Stimulated activated naive CD4-positive, alpha-beta T cell (primary cell): ENCODE measurements at regions not wholly inside any gene's neighbourhood (a gene's known extent, or its start where the extent isn't known, plus 50 kb on each side); places are given as distances from the start of the nearest gene placed in this dataset.

ENCODE experiments used
- DNase-seq, 6 experiments: peaks; one replicate each; lab custom pipeline; 2025; lab: John Stamatoyannopoulos, UW

DNA sequence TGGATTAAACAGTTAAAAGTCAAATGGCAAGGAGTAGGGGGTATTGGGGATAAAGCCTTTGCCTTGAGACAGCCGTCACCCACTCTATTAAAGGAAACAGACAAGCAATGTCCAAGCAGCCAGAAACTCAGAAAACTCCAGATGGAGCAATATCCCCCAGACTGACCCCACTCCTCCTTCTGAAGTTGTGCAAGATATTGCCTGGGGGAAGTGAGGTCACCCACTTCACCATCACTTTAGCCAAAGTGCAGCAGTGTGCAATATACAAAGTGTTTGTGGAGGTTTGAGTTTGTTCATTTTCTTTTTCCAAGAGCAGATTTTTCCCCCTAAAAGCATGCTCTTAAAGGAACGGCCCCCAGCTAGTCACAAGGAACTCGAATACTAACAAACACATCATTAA is 125.1 kb downstream of the ETS2 start:
- no peak for DNase-seq

DNA sequence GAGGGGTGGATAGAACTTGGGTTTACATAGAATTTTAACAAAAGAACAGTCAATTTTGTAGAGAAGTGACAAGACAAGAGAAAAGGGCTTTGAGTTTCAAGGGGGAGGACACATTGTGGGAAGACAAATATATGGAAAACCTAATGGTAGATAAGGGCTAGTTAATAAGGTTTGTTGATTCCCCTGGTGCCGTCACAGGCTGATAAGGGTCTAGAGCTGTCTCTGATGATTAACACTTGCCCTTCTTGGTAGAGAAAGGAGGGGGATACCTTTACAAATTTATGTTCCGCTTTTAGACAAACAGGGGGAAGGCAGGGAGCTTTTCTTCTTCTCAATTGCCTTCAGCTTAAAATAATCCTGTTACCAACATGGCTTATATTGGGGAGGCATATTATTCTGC is 124.3 kb downstream of the ETS2 start:
- no peak for DNase-seq

DNA sequence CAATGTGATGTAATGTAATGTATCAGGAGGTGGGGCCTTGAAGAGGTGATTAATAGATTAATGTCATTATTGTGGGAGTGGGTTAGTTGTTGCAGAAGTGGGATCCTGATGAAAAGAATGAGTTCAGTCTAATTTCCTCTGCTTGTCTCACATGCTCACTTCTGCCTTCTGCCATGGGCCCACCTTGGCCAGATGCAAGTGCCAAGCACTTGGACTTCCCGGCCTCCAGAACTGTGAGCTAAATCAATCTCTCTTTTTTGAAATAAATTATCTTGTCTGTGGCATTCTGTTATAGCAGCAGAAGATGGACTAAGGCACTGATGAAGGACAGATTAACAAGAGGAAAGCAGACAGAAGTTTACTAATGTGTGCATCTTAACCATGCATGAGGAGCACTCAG is 123.9 kb downstream of the ETS2 start:
- DNase-seq = no peak

DNA sequence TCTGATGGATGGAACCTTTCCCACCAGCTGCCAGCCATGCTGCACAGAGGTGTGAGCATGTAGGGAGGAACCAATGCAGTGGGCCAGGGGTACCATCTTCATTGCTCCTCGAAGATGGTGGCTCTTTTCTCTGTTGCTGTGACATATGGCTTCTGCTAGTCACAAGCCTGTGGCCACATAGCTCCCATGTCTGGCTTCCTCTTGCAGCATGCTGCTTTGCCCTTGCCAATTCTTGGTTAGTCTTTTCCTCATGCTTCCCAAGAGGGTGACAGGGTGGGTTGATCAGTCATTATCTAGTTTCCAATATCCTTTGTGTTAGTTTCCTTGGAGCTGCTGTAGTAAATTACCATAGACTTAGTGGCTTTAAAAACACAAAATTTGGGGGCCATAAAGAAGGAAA is 123.4 kb downstream of the ETS2 start:
- DNase-seq = no peak

DNA sequence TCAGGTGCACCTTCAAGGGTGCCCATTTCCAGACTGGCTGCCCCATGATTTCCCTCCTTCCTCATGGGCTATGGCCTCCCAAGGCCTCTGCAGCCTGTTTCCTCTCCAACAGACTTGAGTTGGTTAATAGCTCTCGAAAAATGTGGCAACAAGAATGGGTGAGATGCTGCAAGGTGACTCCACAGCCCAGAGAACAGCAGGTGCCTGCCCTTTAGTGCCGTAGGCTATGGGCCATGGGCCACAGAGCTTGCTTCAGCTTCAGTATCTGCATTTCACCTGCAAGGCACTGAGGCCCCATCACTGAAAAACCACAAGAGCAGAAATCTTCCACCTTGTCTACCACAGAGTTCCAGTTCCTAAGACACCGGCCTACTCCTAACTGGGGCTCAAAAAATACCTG is 122.0 kb downstream of the ETS2 start:
- DNase-seq = no peak

DNA sequence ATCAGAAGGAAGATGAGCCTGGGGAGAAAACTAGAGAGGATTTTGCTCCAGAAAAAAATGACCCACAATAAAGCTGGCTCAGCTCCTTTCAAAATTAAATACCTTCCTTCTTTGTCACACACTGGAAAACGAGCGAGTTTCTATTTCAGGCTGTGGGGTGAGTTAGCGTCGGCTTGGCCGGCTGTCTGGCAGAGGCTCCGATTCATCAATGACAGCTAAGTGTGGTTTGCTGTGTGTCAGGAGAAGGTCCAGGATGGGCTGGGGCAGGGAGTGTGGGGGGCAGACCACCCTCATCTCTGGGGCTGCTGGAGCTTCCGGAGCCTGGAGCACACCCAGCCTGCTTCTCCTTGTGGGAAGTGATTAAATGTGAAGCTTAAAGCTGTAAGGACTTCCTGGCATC is 120.2 kb downstream of the ETS2 start:
- DNase-seq = no peak

DNA sequence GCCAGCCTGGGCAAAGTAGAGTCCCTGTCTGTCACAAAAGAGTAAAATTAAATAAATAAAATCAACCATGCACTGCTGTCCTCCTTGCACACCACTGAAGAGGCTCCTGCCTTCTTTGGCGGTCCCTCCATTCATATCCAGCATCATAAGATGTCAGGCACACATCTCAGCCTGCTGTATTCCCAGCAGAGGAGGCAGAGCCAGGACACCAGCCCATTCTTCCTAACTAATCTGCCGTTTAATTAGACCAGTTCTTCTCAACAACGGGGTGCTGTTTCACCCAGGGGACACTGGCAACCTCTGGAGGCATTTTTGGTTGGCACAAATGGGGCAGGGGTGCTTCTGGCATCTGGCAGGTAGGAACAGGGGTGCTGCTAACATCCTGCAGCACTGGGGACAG is 119.7 kb downstream of the ETS2 start:
- no peak for DNase-seq

DNA sequence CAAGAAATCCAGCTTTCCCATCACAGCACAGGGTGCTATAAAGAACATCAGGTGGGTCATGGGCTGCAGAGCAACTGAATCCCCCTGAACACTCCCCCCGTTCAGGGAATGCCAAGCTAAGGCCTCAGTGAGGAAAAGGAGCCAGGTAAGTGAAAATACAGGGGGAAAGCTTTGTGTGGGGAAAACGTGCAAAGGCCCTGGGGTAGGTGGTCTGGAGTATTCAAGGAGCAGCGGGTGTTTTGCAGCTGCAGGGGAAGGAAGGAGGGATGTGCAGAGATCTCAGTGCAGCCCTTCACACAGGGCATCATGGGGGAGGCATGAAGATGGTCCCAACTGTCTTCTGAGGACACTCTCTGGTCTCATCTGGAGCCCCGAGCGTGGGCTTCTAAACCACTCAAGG is 119.2 kb downstream of the ETS2 start:
- no peak for DNase-seq

DNA sequence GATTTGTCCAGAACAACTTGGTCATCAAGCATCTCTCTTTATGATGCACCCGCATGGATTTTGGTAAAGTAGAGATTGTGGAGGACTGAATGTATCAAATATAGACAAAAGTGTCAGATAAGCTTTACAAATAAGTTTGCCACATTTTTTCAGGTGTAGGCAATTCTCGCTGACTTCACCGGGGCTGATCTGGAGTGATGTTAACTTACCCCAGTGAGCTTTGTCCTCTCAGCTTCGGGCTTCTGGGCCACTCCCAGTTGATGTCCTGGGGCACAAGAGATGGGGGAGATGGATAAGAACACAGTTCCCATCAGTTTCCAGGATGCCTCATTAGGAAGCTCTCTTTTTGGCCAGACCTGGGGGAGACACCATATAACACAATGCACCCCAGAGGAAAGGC is 117.7 kb downstream of the ETS2 start:
- DNase-seq = no peak

DNA sequence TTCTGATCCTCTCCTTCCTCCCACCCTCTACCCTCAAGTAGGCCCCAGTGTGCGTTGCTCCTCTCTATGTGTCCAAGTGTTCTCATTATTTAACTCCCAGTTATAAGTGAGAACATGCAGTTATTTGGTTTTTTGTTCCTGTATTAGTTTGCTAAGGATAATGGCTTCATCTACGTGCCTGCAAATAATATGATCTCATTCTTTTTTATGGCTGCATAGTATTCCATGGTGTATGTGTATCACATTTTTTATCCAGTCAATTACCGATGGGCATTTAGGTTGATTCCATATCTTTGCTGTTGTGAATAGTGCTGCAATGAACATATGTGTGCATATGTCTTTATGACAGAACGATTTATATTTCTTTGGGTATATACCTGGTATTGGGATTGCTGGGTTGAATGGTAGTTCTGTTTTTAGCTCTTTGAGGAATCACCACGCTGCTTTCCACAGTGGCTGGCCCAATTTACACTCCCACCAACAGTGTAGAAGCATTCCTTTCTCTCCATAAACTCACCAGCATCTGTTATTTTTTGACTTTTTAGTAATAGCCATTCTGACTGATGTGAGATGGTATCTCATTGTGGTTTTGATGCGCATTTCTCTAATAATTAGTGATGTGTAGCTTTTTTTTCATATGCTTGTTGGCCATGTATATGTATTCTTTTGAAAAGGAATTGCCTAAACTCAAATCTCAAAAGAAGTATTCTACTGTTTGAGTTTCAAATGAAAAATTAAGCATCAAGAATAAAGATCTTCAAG is 116.9 kb downstream of the ETS2 start:
- no peak for DNase-seq

DNA sequence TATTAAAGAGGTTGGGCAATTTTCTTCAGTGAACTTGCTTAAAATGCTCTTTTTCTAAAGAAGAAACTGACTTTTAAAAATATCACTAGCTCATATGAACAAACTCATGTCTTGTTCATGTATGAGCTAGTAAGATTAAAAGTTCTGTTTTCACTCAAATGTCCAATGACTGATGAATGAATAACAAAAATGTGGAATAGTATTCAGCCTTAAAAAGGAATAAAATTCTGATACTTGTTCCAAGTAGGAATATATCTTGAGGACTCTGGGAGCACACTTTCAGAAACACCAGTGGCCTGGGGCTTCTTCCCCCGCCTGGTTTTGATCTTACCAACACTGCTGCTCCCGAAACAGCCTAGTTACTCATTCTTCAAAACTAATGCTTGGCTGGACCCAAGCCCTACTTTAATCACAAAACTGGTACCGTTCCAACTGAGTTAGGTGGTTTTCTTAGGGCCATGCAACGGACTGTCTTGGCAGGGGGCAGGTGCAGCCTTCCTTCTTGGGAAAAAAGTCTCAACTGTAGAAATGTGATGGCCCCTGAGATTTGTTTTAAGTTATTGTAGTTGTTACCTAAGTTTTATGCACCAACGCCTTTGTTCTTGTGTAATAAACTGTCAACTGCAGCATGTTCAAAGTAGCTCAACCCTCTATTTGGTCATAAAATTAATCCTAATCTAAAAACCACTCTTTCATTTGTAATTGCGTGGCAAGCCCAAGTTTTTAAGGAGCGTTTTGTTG is 116.0 kb downstream of the ETS2 start:
- DNase-seq = no peak

DNA sequence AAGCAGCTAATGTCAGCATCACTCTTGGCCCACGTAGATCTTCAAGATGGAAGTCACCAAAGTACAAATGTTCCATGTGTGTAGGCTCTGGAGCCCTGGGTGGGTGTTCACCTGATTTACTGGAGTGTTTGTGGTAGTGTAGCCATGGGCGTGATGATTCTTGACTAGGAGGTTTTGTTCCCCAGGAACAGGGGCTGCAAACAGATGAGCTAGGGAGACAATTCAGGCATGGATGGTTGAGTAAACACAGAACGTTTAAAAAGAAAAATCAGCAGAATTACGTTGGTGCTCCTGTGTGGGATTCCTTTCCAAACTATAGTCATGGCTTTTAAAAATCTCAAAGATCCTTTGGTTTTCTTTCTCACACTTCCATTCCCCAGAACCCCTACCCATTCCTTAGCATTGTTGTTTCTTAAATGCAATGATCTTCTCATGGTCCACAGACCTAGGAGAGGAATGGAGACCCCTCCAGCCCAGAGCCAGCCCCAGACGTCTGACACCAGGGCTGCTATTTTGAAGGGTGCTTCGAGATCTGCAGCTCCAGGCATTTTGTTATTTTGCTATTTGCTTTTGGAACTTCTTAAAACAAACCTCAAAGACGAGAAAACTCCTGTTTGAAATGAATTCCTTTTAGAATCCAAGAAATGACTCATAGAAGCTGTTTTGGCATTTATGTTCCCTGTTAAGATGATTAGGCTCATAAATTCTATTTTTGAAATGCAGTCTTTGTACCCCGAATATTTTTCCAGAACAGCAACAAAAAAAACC is 115.1 kb downstream of the ETS2 start:
- DNase-seq = no peak

DNA sequence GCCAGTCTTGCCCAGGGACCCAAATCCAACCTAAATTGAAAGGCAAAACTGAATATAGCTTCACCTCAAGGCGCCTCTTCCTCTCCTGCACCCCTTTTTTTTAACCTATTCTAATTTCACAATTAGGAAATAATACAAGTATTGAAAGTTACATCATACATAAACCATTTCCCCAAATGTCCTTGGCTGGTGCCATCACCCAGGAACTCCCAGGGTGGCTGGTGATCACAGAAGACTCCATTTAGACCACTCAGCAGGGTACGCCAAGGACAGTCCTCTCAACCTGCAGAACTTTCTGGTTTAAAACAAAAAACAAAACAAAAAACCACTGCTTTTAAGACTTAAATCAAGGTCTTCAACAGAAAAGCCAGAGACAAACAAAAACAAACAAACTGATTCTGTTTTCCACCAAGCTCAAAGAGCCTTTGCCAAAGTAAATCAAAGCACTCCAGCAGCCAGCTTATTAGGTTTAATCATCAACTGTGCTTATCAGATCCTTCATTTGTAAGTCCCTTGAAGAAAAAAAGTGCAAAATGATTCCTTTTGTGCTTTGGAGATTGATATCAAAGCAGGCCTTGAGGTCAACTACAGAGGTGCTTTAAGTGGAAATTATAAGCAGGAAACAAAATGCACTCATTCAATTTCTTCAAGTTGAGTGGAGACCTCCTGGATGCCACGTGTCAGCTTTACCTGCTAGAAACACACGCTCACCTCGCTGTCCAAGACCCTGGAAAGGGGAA is 113.0 kb downstream of the ETS2 start:
- no peak for DNase-seq

DNA sequence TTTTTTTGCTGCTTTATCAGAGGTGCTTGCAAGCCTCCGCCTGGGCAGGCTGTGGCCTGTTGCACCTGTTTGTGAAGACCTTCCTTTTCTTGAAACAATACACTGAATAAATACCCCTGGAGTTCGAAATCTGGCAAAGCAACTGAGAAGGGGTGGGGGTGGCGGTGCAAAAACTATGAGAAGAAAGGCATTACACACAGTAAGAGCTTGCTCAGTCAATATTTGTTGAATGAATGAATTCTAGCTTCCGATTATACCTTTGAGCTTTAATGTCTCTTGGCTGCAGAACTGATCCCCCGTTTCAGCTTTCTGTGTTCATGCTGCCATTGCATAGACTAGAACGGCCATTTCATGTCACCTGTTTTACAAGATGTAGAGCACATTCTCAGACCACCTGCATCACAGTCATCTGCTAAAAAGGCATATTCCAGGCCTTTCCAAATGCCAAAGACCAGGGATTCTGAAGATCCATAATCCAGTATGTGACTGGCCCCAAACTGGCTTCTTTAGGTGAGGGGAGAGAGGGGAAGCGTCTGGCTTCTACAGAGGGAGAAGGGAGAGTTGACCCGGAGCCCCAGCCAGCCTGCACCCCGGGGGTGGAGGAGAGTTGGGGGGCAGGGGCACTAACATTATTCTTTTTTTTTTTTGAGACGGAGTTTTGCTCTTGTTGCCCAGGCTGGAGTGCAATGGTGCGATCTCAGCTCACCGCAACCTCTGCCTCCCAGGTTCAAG is 111.5 kb downstream of the ETS2 start:
- no peak for DNase-seq

DNA sequence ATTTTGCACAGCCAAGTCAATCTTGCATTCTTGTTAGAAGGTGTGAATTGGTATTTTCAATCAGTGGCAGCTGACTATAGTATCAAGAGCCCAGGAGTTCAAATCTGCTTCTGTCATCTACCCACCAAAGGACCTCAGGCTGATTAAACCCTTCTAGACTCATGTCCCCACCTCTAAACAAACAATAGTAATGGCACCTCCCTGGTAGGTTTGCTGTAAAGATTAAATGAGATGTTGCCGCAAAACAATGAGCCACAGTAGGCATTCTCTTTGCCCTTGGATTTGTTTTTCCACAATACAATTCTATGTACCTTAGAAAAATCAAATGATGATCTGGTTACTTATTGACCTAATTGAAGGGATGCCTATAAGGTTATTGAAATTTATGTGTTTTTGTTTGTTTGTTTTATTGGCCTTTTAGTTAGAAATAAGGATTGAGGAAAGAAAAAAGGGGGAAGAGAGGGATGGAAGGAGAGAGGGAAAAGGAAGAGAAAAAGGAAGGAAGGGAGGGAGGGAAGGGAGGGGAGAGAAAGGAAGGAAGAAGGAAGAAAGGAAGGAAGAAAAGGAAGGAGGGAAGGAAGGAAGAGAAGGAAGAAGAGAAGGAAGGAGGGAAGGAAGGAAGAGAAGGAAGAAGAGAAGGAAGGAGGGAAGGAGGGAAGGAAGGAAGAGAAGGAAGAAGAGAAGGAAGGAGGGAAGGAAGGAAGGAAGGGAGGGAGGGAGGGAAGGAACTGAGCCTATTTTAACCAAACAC is 110.7 kb downstream of the ETS2 start:
- DNase-seq = no peak

DNA sequence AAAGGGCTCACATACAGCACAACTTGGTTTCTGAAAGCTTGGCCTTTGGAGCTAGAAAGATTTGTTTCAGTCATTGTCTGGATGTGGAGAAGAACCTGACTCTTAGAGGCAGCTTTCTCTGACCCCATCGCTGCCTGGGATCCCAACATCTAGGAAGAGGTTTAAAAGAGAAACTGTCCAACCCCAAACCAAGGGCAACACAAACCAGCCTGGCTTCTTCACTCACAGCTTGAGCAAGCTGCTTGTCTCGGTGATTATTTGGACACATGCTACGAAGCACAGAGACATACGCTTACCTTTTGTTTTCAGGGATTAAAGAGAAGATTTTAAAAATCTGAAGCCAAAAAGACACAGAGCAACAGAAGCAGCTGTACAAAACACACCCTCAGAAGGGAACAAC is 109.8 kb downstream of the ETS2 start:
- DNase-seq = no peak

DNA sequence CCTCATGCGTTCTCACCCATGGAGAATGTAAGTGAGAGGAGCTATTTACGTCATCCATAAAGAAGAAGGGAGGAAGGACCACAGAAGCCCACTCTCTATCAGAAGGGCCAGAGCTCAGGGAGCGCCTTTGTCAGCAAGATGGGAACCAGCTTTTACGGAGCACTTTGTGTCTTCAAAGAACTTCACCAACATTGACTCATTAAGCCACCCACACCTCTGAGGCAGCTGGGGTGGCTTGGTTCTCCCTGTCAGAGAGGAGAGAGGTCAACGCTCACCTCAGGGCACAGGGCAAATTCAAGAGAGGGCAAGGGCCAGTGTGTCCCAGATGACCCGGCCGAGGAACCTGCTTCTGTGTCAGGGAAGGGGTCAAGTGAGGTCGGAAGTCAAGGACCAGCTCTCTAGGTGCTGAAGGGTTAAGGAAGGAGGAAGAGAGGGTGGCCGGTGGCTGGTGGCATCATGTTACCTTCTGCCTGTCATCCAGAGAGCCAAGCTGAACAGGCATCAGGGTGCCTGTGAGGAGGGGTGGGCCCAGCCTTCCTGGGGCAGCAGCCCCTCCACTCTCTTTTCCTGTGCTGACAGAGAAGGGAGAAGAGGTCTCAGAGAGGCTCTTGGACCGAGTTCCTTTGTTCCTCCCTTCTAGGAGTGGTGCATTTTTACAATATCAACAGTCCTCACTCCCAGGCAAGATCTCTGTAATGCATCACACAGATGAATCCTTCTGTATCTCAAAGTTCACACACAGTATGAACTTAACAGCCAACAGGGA is 109.0 kb downstream of the ETS2 start:
- no peak for DNase-seq

DNA sequence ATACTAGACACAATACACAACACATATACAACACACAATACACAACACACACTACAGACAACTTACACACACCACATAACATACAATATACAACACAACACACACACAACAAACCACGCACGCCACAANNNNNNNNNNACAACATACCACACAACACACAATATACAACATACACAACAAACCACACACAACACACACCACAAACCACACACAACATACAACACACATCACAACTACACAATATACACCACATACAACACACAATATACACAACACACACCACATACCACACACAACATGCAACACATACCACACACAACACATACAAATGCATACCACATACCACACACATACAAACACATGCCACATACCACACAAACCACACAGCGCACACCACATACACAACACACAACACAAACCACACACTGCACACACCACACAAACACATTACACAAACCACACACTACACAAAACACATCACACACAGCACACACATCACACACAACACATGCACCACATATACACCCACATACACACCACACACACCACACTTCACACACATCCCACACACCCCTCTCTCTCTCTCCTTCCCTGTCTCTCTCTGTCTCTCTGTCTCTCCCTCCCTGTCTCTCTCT is 108.3 kb downstream of the ETS2 start:
- DNase-seq = no peak

DNA sequence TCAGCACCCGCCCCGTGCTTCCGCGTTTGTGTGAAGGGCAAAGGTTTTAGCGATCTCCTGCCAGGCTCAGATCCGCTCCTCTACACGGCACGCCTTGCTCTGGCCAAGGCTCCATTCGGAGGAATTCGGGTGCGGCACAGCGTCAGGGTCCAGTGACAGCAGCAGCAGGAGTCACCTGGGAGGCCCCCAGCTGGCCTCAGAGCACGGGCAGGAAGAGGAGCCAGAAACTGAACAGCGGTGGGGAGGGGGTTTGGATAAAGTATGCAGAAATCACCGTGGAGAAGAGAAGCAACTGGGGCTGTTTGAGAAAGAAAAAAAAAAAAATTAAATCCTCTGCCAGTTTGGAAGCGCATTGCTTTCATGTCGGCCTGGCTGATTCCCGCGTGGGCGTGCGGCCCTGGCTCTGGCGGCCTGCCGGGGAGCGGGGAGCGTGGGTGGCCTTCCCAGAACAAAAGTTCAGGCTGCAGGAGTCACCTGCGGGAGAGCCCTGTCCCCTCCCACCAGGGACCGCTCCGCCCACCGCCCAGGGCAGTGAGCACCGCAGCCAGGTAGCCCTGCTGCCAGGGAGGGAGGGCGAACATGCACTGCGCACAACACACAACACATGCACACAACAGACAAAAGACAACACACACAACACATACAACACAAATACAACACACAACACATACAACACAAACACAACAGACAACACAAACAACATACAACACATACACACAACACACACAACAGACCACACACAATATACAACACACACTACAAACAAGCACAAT is 107.6 kb downstream of the ETS2 start:
- DNase-seq = no peak
